ENCODE measurements at regions not wholly inside any gene's neighbourhood (a gene's known extent, or its start where the extent isn't known, plus 50 kb on each side); places are given as distances from the start of the nearest gene placed in this dataset.

DNA sequence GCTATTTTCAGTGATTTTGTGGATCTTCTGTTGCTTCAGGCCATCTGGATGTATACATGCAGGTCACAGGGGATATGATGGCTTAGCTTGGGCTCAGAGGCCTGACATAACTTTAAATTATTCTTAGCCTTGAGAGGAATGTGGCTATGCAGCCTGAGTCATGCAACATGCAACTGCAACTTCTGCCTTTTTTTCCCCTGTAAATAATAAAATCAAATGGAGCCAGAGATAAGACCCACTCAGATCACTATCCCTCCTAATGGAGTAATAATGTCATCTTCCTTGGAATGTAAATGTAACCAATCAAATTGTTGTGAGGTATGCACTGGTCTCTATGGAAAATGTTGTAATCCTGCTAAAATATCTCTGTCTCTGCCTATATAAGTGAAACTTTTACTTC lies 54.9 kb downstream of the MAGEB17 start:
- Histone ChIP-seq H3K4me3 (no peak overlapping the region), H2AFZ (no peak overlapping the region), H3K4me2 (no peak overlapping the region), H4K20me1 (ENCODE audit: insufficient read depth, poor library complexity, severe bottlenecking) (no peaks in the 10 kb centered on the region), H3K9me2 (replicated peaks; ENCODE audit: insufficient read depth) (no peaks in the 10 kb centered on the region), H3K27me3 (no peaks in the 10 kb centered on the region), H3K79me2 (no peaks in the 10 kb centered on the region), H3K27ac (no peak overlapping the region), H3K9me3 (ENCODE audit: low read depth) (no peaks in the 10 kb centered on the region), H3K4me1 (ENCODE audit: insufficient read depth) (no peaks in the 10 kb centered on the region), H3K36me3 (replicated peaks; ENCODE audit: insufficient read depth, low read depth) (no peaks in the 10 kb centered on the region)
- TF ChIP-seq EZH2phosphoT487 (IDR thresholded peaks at IDR 0.05; ENCODE audit: low read depth, severe bottlenecking, unreplicated experiment): no peak
- TF ChIP-seq, protein P1, sequence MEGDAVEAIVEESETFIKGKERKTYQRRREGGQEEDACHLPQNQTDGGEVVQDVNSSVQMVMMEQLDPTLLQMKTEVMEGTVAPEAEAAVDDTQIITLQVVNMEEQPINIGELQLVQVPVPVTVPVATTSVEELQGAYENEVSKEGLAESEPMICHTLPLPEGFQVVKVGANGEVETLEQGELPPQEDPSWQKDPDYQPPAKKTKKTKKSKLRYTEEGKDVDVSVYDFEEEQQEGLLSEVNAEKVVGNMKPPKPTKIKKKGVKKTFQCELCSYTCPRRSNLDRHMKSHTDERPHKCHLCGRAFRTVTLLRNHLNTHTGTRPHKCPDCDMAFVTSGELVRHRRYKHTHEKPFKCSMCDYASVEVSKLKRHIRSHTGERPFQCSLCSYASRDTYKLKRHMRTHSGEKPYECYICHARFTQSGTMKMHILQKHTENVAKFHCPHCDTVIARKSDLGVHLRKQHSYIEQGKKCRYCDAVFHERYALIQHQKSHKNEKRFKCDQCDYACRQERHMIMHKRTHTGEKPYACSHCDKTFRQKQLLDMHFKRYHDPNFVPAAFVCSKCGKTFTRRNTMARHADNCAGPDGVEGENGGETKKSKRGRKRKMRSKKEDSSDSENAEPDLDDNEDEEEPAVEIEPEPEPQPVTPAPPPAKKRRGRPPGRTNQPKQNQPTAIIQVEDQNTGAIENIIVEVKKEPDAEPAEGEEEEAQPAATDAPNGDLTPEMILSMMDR (IDR thresholded peaks at IDR 0.05; ENCODE audit: poor library complexity): no peak
- TF ChIP-seq EZH2 (IDR thresholded peaks at IDR 0.05; ENCODE audit: borderline replicate concordance): no peak
- no peak for DNase-seq (ENCODE audit: low spot score)

DNA sequence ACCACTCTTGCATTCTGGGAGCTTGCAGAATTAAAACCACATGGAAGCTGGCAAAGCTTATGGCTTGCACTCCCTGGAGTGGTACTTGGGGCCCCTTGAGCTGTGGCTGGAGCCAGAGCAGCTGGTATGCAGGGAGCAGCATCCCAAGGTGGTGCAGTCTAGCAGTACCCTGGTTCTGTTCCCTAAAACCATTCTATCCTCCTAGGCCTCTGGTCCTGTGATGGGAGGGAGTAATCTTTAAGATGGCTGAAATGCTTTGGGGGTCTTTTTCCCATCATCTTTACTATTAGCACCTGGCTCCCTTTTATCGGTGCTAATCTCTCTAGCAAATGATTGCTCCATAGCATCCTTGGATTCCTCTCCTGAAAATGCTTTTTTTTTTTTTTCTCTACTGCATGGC lies 56.1 kb downstream of the MAGEB17 start:
- H3K4me2 ChIP-seq: no peak overlapping the region
- no peak overlapping the region for H2AFZ ChIP-seq
- WGBS (ENCODE audit: low lambda C conversion rate, missing lambda C conversion rate): 89% methylated on average over 1 of the region's 1 CpG
- H3K4me1 ChIP-seq (ENCODE audit: insufficient read depth): no peaks in the 10 kb centered on the region
- H3K9me3 ChIP-seq (ENCODE audit: low read depth): no peaks in the 10 kb centered on the region
- H4K20me1 ChIP-seq (ENCODE audit: insufficient read depth, poor library complexity, severe bottlenecking): no peaks in the 10 kb centered on the region
- no peak for DNase-seq (ENCODE audit: low spot score)
- H3K4me3 ChIP-seq: no peak overlapping the region
- TF ChIP-seq, protein P1 (IDR thresholded peaks at IDR 0.05; ENCODE audit: poor library complexity): no peak
- TF ChIP-seq EZH2 (IDR thresholded peaks at IDR 0.05; ENCODE audit: borderline replicate concordance): no peak
- no peak for TF ChIP-seq EZH2phosphoT487 (IDR thresholded peaks at IDR 0.05; ENCODE audit: low read depth, severe bottlenecking, unreplicated experiment)
- no peaks in the 10 kb centered on the region for H3K79me2 ChIP-seq
- no peaks in the 10 kb centered on the region for H3K36me3 ChIP-seq (replicated peaks; ENCODE audit: insufficient read depth, low read depth)
- H3K27me3 ChIP-seq: no peaks in the 10 kb centered on the region
- H3K9me2 ChIP-seq (replicated peaks; ENCODE audit: insufficient read depth): no peaks in the 10 kb centered on the region
- no peak overlapping the region for H3K27ac ChIP-seq

DNA sequence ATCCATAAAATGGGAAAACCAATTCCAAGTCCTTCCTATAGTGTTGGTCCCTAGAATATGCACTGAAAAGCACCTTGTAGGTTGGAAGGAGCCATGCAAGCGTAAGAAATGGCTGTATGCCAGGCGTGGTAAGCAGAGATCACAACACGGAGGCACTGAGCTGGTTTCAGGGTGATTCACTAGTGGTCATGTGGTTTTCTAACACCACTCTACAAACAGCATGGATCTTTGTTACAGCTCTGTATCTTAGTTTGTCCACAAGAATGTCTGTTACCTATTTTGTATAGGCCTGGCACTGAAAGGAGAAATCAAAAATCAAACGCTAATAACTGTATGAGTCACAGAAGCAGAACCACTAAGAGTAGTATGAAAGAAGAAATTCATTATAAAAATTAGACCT lies 71.9 kb downstream of the MAGEB17 start:
- WGBS (ENCODE audit: low lambda C conversion rate, missing lambda C conversion rate): 76% methylated on average over 4 of the region's 4 CpGs
- TF ChIP-seq, protein P1 (IDR thresholded peaks at IDR 0.05; ENCODE audit: poor library complexity): no peak
- TF ChIP-seq EZH2phosphoT487 (IDR thresholded peaks at IDR 0.05; ENCODE audit: low read depth, severe bottlenecking, unreplicated experiment) (no peak), EZH2 (IDR thresholded peaks at IDR 0.05; ENCODE audit: borderline replicate concordance) (no peak)
- no peaks in the 10 kb centered on the region for H4K20me1 ChIP-seq (ENCODE audit: insufficient read depth, poor library complexity, severe bottlenecking)
- no peak overlapping the region for H3K4me2 ChIP-seq
- no peaks in the 10 kb centered on the region for H3K36me3 ChIP-seq (replicated peaks; ENCODE audit: insufficient read depth, low read depth)
- no peaks in the 10 kb centered on the region for H3K9me3 ChIP-seq (ENCODE audit: low read depth)
- H3K4me3 ChIP-seq: no peak overlapping the region
- H3K27me3 ChIP-seq: no peaks in the 10 kb centered on the region
- H3K9me2 ChIP-seq (replicated peaks; ENCODE audit: insufficient read depth): no peaks in the 10 kb centered on the region
- H3K79me2 ChIP-seq: no peaks in the 10 kb centered on the region
- DNase-seq (ENCODE audit: low spot score): peak; percentile 58
- H3K27ac ChIP-seq: peak overlapping the region; percentile 39
- H3K4me1 ChIP-seq (ENCODE audit: insufficient read depth): no peaks in the 10 kb centered on the region
- no peak overlapping the region for H2AFZ ChIP-seq
